Naive B cell (primary cell): ENCODE measurements at regions not wholly inside any gene's neighbourhood (a gene's known extent, or its start where the extent isn't known, plus 50 kb on each side); places are given as distances from the start of the nearest gene placed in this dataset.

Experiments
- ATAC-seq, 2 donors: fragments of 150-1000 bp; cut with Tn5 transposase; 2 replicates each; pipeline ENCODE4 v1.10.0; 2021; ENCODE audit warnings: low read depth in 2 of 2, mild to moderate bottlenecking in 2 of 2, moderate library complexity in 2 of 2
- DNase-seq: peaks from one replicate; pipeline ENCODE4 v3.0.0; 2022
- H3K27ac Mint-ChIP-seq, 6 donors: one replicate each; pipeline ENCODE4 v1.8.0; 2020 to 2022; ENCODE audit warnings: mild to moderate bottlenecking in 6 of 6, mixed read lengths in 6 of 6, moderate library complexity in 5 of 6, inconsistent platforms in 2 of 6
- H3K27me3 Mint-ChIP-seq, 3 donors: one replicate each; pipeline ENCODE4 v1.8.0; 2021 to 2022; ENCODE audit warnings: mixed read lengths in 3 of 3, mild to moderate bottlenecking in 1 of 3
- H3K36me3 Mint-ChIP-seq, 2 donors: one replicate each; pipeline ENCODE4 v1.8.0; 2020 to 2022; ENCODE audit warnings: mixed read lengths in 2 of 2, inconsistent platforms in 1 of 2, mild to moderate bottlenecking in 1 of 2
- H3K4me1 Mint-ChIP-seq, 3 donors: one replicate each; pipeline ENCODE4 v1.8.0; 2020 to 2022; ENCODE audit warnings: mixed read lengths in 3 of 3, inconsistent platforms in 1 of 3, mild to moderate bottlenecking in 1 of 3, moderate library complexity in 1 of 3
- H3K4me3 Mint-ChIP-seq, 8 donors: one replicate each; pipeline ENCODE4 v1.8.0; 2020 to 2022; ENCODE audit warnings: mild to moderate bottlenecking in 8 of 8, mixed read lengths in 8 of 8, moderate library complexity in 8 of 8, inconsistent platforms in 2 of 8
- H3K9me3 Mint-ChIP-seq, 7 donors: one replicate each; pipeline ENCODE4 v1.8.0; 2020 to 2022; ENCODE audit warnings: mixed read lengths in 7 of 7, mild to moderate bottlenecking in 5 of 7, inconsistent platforms in 2 of 7, moderate library complexity in 1 of 7

DNA sequence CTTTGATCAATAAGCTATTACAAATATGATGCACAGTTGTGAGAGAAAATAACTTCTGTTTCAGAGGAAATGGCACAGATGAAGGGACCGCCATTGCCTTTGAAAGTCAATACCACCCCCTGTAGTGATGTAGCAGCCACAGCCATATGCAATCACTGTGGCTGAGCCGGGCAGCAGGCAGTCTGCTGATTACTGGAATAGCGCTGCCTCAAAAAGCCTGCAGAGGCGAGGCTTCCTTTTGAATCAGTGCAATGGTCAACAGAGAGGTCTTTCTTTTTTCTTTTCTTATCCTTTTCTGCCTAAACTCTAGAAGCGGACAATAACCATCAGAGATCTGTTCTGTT is 265.1 kb upstream of the TAS2R1 start:
- Mint-ChIP-seq H3K4me1 (no peaks in the 10 kb centered on the region), H3K27ac (no peak overlapping the region), H3K9me3 (peaks cover 0 to 6% (median 2%) of the 10 kb centered on the region in 7 donors), H3K4me3 (no peak overlapping the region), H3K27me3 (no peaks in the 10 kb centered on the region), H3K36me3 (no peaks in the 10 kb centered on the region)
- no peak for ATAC-seq
- no peak for DNase-seq

DNA sequence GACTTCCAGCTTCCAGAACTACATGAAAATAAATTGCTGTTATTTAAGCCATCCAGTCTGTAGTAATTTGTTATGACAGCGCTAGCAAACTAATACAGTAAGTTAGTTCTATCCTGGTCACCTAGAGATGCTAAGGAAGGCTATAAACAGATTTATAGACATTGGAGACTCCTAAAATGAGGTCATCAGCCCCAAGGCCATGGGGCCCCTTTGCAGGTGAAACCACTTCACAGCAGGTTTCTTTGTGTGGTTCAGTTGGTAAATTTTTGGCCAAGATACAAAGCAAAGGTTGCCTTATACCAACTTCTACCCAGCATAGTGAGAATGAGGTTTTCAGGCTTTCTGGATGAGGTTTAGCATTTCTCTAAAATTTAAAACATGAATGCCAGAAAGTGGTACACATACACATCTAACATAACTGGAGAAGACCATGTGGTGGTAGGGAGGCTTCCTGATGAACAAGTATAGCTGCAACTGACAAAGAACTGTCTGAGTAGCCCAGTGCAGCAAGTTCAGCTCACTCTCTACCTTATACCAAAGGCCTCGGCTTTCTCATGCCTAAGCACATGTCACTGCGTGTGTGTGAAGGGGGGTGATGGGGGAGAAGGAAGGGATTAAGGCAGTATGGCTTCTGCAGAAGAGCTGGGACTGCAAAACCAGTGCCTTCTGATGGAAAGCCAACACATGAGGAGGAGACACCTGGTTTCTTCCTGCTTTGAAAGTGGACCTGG is 264.6 kb upstream of the TAS2R1 start:
- peaks cover 0 to 6% (median 2%) of the 10 kb centered on the region in 7 donors for H3K9me3 Mint-ChIP-seq
- DNase-seq = no peak
- no peak overlapping the region for H3K27ac Mint-ChIP-seq
- no peak for ATAC-seq
- no peaks in the 10 kb centered on the region for H3K27me3 Mint-ChIP-seq
- no peak overlapping the region for H3K4me3 Mint-ChIP-seq
- H3K4me1 Mint-ChIP-seq = no peaks in the 10 kb centered on the region
- H3K36me3 Mint-ChIP-seq = no peaks in the 10 kb centered on the region

DNA sequence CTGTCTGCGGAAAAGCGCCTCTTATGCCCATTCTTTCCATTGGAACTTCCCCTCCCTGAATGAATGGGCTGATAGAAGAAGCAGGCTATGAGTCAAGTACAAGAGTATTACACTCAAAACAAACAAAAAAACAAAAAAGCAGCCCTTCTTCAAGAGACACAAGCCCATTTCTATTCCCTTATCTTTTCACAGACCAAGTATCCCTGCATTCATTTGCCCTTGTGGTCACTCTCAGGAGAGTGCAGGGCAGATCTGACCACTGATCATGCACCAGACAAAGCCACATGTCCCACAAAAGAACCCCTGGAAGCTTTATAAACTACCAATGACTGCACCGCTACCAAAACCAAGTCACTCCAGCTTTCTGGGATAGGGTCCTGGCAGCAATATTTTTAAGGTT is 262.5 kb upstream of the TAS2R1 start:
- DNase-seq (no peak), ATAC-seq (no peak)
- no peak overlapping the region for H3K27ac Mint-ChIP-seq
- H3K36me3 Mint-ChIP-seq = no peaks in the 10 kb centered on the region
- H3K4me1 Mint-ChIP-seq = no peaks in the 10 kb centered on the region
- no peaks in the 10 kb centered on the region for H3K27me3 Mint-ChIP-seq
- no peak overlapping the region for H3K4me3 Mint-ChIP-seq
- H3K9me3 Mint-ChIP-seq = peaks cover 0 to 10% (median 2%) of the 10 kb centered on the region in 7 donors

DNA sequence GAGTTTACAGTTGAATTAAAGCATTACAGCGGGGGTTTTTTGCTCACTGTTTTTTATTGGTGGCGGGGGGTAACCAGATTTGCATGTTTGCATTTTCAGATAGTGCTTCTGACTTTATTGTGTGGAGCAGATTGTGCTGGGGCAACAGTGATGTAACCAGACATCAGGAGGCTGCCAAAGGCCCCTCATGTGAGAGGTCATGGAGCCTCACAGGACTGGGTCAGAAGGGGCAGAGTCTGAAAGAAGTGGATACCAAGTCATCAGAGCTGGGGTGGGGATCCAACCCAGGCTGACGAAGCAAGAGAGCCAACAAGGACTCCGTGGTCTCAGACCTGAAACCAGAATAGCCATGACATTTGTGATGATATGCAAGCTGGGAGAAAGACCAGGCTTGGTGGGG is 259.4 kb upstream of the TAS2R1 start:
- Mint-ChIP-seq H3K36me3 (no peaks in the 10 kb centered on the region), H3K9me3 (peaks cover 0 to 9% (median 0%) of the 10 kb centered on the region in 7 donors), H3K27ac (peak overlapping the region in 1 of 6 donors; percentile 41), H3K4me1 (no peaks in the 10 kb centered on the region), H3K27me3 (no peaks in the 10 kb centered on the region), H3K4me3 (no peak overlapping the region)
- no peak for DNase-seq
- ATAC-seq = no peak

DNA sequence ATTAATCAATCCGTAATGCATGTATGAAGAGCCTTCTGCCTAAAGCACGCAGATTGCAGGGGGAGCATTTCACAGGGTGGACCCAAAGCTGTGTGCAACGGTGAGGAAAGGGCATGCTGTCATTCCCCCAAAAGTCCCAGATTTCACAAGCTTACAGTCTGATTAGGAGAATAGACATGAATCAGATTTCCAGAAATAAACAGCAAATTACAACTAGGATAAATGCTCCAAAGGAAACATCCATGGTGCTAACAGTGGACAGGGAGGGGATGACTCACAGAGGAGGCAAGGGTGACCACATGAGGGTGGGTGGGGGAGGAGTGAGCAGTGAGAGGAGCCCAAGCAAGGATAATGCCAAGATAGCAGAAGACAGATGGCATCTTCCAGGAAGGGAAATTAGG is 258.4 kb upstream of the TAS2R1 start:
- Mint-ChIP-seq H3K27ac (no peak overlapping the region), H3K27me3 (no peaks in the 10 kb centered on the region), H3K4me3 (no peak overlapping the region)

DNA sequence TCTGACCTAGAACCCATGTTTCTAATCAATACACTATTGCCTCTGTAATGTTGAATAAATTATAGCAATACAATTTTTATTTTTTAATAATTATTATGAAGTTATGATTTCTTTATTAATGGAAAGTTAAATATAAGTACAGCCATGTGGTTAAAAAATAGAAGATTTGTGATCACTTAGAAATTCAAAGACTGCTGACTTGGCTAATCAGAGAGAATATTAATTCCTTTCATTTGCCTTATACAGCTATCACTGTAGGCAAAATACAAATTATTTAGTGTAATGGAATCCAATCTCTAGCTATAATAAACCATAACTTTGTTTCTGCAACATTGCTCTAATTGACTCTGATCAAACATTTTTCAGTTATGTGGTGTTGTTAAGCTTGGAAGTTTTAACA is 255.0 kb upstream of the TAS2R1 start:
- H3K36me3 Mint-ChIP-seq = no peaks in the 10 kb centered on the region
- no peak overlapping the region for H3K4me3 Mint-ChIP-seq
- peaks cover 0 to 17% (median 4%) of the 10 kb centered on the region in 7 donors for H3K9me3 Mint-ChIP-seq
- no peaks in the 10 kb centered on the region for H3K4me1 Mint-ChIP-seq
- H3K27me3 Mint-ChIP-seq = no peaks in the 10 kb centered on the region
- DNase-seq (no peak), ATAC-seq (no peak)
- no peak overlapping the region for H3K27ac Mint-ChIP-seq

More for the DNA sequence above, 258.4 kb upstream of the TAS2R1 start:
- Mint-ChIP-seq H3K4me1 (no peaks in the 10 kb centered on the region), H3K36me3 (no peaks in the 10 kb centered on the region), H3K9me3 (peaks cover 0 to 9% (median 0%) of the 10 kb centered on the region in 7 donors)
- no peak for ATAC-seq
- no peak for DNase-seq

DNA sequence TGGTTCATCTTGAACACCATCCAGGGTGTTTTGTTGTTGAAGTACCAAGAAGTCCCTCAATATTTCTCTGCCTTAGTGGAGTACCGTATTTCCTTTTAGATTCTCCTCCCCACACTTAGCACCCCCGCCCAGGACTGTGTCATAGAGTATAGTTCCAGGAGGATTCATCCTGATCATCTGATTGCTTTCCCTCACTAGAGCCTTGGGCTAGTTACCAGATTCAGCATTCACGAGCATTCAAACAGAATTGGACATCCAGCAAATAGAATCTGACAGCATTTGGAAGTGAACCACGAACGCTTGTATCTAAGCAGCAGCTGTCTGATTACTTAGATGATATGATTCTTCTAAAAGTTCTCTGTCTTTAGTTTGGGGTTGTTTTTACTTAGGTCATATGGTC is 248.1 kb upstream of the TAS2R1 start:
- peaks cover 0 to 20% (median 4%) of the 10 kb centered on the region in 7 donors for H3K9me3 Mint-ChIP-seq
- no peaks in the 10 kb centered on the region for H3K4me1 Mint-ChIP-seq
- ATAC-seq (no peak), DNase-seq (no peak)
- H3K27ac Mint-ChIP-seq = no peak overlapping the region
- H3K4me3 Mint-ChIP-seq = no peak overlapping the region
- H3K27me3 Mint-ChIP-seq = no peaks in the 10 kb centered on the region
- H3K36me3 Mint-ChIP-seq = no peaks in the 10 kb centered on the region

DNA sequence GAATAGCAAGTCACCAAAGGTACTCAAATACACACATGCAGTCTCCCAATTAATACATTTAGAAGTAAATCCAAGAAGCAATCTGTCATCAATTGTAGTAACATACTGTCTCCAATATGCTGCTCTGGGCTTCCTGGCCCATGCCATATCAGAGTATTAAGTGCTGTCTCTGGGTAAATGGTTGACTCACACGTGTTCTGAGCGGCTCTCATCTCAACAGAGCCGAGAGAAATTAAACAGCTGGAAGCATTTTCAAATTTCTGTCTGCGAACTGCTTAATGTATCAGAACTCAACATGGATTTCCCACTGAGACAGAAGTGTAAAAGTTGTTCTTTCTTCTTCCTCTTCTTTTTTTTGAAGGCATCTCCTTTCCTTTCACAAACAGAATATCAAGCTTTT is 247.3 kb upstream of the TAS2R1 start:
- no peaks in the 10 kb centered on the region for H3K27me3 Mint-ChIP-seq
- DNase-seq (no peak), ATAC-seq (no peak)
- H3K4me3 Mint-ChIP-seq = no peak overlapping the region
- H3K36me3 Mint-ChIP-seq = no peaks in the 10 kb centered on the region
- peaks cover 0 to 20% (median 4%) of the 10 kb centered on the region in 7 donors for H3K9me3 Mint-ChIP-seq
- no peaks in the 10 kb centered on the region for H3K4me1 Mint-ChIP-seq
- no peak overlapping the region for H3K27ac Mint-ChIP-seq

DNA sequence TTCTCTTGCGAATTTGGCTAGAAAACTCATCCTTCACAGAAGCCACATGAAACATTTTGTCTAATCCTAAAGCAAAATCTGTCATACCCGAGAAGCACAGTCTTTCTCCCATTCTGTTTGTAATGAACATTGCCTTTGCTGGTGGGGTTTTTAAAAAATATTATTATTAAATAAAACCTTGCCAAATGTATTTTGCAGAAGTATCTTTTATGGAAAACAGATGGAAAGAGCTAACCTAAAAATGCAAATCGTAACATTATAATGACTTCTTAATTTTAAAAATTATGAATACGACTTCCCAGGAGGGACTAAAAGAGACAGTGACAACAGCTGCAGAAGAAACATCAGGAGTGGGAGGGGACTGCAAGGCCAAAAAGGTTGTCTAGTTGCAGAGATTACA is 246.3 kb upstream of the TAS2R1 start:
- DNase-seq (no peak), ATAC-seq (no peak)
- Mint-ChIP-seq H3K9me3 (peaks cover 0 to 16% (median 4%) of the 10 kb centered on the region in 7 donors), H3K27me3 (no peaks in the 10 kb centered on the region), H3K4me1 (no peaks in the 10 kb centered on the region), H3K27ac (no peak overlapping the region), H3K4me3 (no peak overlapping the region), H3K36me3 (no peaks in the 10 kb centered on the region)

DNA sequence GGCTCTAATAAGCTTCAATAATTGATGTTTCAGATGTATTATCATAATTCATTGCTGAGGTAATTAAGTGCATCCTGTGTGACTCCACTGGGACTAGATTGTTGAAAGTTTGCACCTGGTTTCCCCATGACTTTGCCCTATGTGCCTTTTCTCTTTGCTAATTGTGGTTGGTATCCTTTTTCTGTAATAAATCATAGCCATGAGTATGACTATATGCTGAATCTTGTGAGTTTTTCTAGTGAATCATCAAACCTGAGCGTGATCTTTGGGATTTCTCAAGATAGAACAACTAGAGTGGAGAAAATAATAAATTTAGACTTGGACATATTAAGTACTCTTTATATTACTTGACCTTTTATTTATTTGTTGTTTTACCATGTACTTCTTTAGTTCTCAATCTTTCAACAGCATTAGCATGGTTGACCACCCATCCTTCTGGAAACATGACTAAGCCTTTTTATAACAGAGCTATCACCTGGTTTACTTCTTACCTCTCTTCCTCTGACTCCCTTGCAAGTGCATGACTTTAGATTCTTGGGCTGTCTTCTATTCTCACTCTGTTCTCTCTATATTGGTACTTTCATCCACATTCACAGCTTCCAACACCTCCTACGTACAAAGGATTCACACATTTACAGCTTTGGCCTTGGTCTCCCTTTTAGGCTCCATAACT is 239.6 kb upstream of the TAS2R1 start:
- Mint-ChIP-seq H3K27ac (no peak overlapping the region), H3K27me3 (no peaks in the 10 kb centered on the region), H3K4me1 (no peaks in the 10 kb centered on the region), H3K9me3 (peaks cover 17 to 51% (median 27%) of the 10 kb centered on the region in 7 donors), H3K36me3 (peaks cover 0 to 10% of the 10 kb centered on the region in 2 donors), H3K4me3 (no peak overlapping the region)
- DNase-seq = no peak
- no peak for ATAC-seq

DNA sequence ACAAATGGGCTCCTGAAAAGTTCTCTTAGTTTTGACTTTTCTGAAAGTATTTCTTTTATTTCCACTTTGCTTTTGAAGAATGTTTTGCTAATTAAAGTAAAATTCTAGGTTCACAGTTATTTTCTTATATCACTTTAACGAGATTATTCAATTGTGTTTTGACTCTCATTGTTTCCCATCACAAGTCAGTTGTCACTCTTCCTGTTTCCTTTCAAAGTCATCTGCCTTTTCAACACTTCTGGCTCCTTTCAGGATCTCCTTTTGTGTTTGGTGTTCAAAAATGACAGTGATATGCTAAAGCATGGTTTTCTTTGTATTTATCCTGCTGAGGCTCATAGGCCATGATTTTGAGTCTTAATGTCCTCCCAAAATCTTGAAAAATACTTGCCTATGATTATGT is 235.4 kb upstream of the TAS2R1 start:
- H3K4me1 Mint-ChIP-seq = no peaks in the 10 kb centered on the region
- no peak overlapping the region for H3K27ac Mint-ChIP-seq
- peaks cover 0 to 10% of the 10 kb centered on the region in 2 donors for H3K36me3 Mint-ChIP-seq
- peaks cover 0 to under 1% (median 0%) of the 10 kb centered on the region in 3 donors for H3K27me3 Mint-ChIP-seq
- ATAC-seq (no peak), DNase-seq (no peak)
- H3K4me3 Mint-ChIP-seq = no peak overlapping the region
- peaks cover 18 to 59% (median 29%) of the 10 kb centered on the region in 7 donors for H3K9me3 Mint-ChIP-seq

DNA sequence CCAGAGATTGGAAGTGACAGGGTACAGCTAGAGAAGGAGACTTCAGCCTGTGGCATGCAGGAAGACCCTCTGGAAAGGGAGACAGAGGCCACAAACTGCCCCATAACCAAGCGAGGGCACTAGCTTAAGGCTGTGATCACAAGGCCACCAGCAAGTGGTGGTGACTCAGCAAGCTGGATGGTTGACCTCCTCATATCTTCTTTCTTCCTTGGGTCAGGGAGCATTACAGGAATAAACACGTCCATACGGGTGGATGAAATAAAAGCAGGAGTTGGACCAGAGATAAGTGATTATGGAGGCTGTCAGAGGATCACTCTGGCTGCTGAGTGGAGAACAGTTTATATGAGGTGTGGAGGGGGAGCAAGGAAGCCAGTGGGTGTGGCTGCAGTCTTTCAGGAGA is 234.6 kb upstream of the TAS2R1 start:
- peaks cover 0 to 4% (median 0%) of the 10 kb centered on the region in 3 donors for H3K27me3 Mint-ChIP-seq
- H3K27ac Mint-ChIP-seq = no peak overlapping the region
- peaks cover 0 to 10% of the 10 kb centered on the region in 2 donors for H3K36me3 Mint-ChIP-seq
- no peaks in the 10 kb centered on the region for H3K4me1 Mint-ChIP-seq
- no peak overlapping the region for H3K4me3 Mint-ChIP-seq
- peaks cover 16 to 53% (median 25%) of the 10 kb centered on the region in 7 donors for H3K9me3 Mint-ChIP-seq
- DNase-seq (no peak), ATAC-seq (no peak)

DNA sequence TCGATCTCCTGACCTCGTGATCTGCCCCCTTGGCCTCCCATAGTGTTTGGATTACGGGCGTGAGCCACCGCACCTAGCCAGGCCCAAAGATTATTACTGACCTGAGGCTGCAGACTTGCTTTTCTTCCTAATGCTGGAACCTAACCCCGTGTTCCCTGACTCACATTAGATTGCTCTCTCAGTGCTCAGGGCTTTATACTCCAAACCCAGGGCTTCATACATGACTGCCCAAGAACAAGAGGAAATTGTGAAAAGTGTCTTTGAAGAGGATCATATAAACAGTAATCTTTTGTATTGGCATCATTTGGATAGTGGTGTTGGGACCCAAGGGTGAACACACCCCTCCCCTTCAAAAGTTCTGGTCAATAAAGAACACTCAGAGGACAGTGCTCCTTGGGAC is 233.3 kb upstream of the TAS2R1 start:
- Mint-ChIP-seq H3K4me1 (no peaks in the 10 kb centered on the region), H3K27ac (peak overlapping the region in 1 of 6 donors; percentile 51), H3K36me3 (peaks cover 0 to 10% of the 10 kb centered on the region in 2 donors), H3K27me3 (peaks cover 0 to 4% (median 0%) of the 10 kb centered on the region in 3 donors), H3K9me3 (peaks cover 15 to 45% (median 23%) of the 10 kb centered on the region in 7 donors), H3K4me3 (no peak overlapping the region)
- DNase-seq (no peak), ATAC-seq (no peak)

DNA sequence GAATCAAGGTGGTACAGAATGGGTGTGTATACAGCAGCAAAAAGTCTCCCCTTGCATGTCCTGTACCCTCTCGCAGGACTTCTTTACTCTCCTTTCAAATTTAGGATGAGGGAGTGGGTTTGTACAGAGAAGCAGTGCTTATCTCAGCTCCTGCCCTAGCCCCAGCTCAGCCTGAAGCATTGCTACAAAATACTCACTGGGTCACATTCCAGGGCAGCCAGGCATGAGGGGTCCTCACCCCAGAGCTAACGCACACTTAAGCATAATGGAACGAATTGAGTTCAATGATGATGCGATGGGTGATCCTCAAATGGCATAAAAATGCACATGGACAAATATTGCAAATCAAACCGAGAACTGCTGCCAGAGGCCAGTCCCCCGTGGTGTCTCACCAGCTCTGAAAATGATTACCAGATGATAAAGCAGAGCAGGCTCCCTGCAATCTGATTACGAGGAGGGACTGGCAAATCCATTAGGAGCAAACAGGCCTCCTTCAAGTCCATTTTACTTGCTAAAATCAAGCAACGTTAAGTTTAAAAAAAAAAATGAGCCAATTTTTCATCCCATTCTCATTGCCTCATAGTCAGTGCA is 231.6 kb upstream of the TAS2R1 start:
- Mint-ChIP-seq H3K27me3 (peaks cover 0 to 4% (median 0%) of the 10 kb centered on the region in 3 donors), H3K4me3 (no peak overlapping the region), H3K27ac (no peak overlapping the region), H3K36me3 (peaks cover 0 to 8% of the 10 kb centered on the region in 2 donors), H3K4me1 (no peaks in the 10 kb centered on the region), H3K9me3 (peaks cover 14 to 27% (median 16%) of the 10 kb centered on the region in 7 donors)
- ATAC-seq (no peak), DNase-seq (no peak)
